Stimulated activated CD8-positive, alpha-beta memory T cell treated with anti-CD3 and anti-CD28 coated beads, Interleukin-4, amount 100 ng/mL, for 24 hours (primary cell): ENCODE measurements at regions not wholly inside any gene's neighbourhood (a gene's known extent, or its start where the extent isn't known, plus 50 kb on each side); places are given as distances from the start of the nearest gene placed in this dataset.
"Not testable (repeated sequence)": the region's sequence is repeated elsewhere in the genome, so short reads cannot be mapped to it uniquely, and the experiment has no call there.

Experiments used
- DNase-seq: peaks from one replicate; pipeline ENCODE4 v3.0.0-alpha.2; 2020; ENCODE audit warnings: low read depth

GRCh38 chr6:4459032-4459431 lies 317.2 kb upstream of the CDYL start:
- no peak for DNase-seq

DNA sequence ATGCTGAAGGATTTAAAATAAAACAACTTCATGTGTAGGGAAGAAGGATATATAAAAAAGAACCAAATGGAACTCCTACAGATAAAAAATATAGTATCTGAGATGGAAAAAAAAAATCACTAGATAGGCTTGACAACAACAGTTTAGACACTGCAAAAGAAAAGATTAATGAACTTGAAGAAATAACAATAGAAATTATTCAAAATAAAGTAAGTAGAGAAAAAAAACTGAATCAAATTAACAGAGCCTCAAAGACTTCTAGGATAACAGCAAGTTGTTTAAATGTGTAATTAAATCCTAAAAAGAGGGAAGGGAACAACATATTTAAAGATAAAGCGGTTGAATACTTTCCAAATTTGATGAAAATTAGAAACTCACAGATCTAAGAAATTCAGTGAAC lies 316.3 kb upstream of the ECI2 start:
- DNase-seq: no peak

DNA sequence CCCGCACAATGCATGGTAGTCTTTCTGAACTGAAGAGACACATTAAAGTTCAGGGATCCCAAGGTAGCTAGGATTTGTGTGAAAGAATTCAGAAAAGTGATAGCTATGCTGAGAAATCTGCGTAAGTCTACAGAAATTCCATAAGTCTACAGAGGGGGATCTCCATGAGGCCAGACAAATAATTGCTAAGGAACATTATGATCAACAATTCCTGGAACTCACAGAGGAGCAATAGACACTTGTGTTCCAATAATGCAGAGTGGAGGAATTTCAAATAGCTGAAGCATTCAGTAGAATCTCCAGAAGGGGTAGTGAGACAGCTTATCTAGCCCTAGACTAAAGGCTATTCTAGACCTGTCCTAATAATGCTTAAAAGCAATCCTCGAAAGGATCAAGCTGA lies 315.7 kb upstream of the ECI2 start:
- no peak for DNase-seq

DNA sequence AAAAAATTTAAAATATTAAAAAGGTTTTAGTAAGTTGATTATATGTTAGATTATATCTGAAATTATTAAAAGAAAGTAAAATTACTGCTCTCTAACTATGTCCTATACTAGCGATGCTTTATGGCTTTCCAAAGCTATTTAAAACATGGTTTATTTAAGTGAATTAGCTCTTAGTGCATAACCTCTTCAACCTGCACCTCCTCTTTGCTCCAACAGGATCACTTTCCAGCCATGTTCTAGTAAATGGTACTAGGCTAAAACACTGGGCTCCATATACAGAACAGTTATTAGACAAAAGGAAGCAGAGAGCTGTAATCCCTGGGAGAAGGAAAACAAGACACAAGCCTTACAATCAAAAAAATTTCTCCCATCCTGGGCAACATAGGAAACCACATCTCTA lies 314.9 kb upstream of the ECI2 start:
- no peak for DNase-seq

DNA sequence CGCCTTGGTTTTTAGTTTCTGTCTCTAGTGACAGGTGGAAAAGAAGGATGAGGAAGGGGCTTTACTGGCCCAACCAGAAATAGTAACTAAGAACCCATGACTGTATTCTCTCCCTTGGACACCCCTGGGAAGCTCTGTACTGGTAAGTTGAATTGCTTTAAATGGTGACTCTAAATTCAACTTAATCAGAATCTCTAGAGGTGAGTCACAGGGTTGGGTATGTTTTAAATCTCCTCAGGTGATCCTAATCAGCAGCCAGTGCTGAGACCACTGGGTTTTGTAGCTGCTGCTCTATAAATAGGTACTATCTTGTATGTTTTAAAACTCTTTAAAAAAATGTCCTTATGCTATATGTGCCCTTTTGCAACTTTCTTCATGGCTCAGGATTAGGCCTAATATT lies 314.0 kb upstream of the ECI2 start:
- DNase-seq: no peak

DNA sequence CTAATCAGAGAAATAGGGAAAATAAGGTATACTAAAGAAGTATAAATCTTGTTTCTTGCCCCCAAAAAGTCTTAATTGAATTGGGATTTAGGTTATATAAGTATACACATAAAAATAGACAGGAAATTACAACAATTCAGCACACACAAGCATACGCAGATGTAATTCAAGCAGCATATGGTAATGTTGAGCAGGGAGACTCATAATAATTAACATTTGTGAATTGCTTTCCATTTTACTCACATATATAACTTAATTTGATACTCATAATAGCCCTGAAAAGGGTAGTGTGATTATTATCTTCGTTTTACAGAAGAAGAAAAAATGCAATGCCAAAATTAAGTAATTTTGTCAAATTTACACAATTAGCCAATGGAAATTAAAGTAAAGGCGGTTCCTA lies 313.5 kb upstream of the ECI2 start:
- DNase-seq: no peak

GRCh38 chr6:4447639-4448330 lies 312.4 kb upstream of the ECI2 start:
- no peak for DNase-seq

- DNase-seq: no peak
These were observed 311.6 kb upstream of the ECI2 start for GRCh38 chr6:4446982-4447381.

DNA sequence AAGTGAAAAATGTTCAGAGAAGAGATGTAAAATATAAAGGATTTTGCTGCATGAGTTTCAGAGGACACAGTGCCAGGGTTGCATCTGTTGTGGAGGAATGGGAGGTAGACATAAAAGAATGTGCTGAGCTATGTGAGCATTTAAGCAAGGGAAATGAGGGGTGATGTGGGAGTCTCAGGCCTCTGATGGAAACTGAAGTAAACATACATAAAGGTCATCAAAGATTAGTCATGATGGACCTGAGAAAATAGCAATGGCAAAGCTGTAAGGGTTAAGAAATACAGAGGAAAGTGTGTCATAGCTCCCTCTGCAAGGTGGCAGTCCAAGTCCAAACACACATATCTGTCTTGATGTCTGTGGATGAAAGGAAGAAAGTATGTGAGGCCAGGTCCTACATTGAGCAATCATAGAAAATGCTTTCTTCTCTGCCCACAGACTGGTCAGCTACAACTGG lies 306.6 kb upstream of the ECI2 start:
- no peak for DNase-seq

- DNase-seq: no peak
These were observed 303.8 kb upstream of the ECI2 start for GRCh38 chr6:4439159-4439558.

GRCh38 chr6:4437342-4437741 lies 302.0 kb upstream of the ECI2 start:
- DNase-seq: no peak

DNA sequence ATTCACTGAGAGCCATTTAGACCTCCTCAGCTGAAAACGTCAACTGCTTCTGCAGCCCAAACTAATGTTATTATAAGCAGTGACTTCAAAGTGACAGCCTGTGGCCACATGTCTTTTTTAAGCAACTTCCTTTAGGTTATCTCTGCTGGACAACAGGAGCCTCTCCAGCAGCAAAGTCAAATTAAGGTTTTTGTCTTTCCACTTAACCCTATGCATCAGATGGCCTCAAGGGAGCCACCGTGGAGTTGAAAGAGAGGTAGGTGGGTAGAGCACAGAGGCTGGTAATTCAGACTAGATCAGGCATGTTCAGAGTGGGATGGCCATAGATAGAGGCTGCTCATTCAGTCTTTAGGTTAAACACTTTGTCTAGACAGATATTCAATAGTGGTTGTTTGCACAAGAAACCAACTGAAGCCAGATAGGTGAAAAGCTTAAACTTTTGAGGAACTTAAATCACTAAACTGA lies 300.6 kb upstream of the ECI2 start:
- DNase-seq: no peak

DNA sequence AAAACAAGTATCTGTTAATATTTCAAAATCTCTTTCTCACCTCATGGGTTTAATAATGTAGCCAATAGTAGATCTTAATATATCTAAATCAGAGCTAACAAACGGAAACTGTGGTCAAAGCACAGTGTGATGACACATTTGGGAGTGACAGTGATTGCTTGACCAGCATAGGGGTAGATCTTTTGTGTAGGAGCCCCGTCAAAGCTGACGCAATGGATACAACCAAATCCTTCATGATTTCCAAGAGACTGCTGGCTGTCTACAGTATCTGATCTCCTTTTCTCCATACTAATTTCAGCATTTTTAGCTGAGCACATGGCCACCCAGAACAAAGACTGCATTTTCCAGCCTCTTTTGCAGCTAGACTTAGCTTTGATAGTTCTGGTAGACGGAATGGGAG lies 299.3 kb upstream of the ECI2 start:
- DNase-seq: no peak

GRCh38 chr6:4433199-4433598 lies 297.8 kb upstream of the ECI2 start:
- DNase-seq: no peak

DNA sequence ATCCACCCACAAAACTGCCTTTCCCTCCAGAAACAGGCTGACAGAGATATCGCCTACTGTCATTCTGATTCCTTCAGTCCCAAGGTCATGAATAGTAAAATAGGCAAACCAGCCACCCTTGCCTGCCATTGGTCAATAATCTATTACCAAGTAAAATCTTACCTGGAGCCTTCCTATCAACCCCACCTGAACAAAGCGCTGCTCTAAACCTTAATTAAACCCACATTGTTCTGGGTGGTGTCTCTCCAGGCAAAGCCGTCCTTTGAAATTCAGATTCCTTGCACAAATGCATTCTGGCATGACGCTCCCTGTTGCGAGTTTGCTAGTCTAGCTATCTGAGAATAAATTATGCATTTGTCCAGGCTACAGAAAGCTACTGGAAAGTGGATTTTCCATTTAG lies 291.6 kb upstream of the ECI2 start:
- no peak for DNase-seq

- DNase-seq: no peak
These were observed 286.5 kb upstream of the ECI2 start for GRCh38 chr6:4421837-4422236.

DNA sequence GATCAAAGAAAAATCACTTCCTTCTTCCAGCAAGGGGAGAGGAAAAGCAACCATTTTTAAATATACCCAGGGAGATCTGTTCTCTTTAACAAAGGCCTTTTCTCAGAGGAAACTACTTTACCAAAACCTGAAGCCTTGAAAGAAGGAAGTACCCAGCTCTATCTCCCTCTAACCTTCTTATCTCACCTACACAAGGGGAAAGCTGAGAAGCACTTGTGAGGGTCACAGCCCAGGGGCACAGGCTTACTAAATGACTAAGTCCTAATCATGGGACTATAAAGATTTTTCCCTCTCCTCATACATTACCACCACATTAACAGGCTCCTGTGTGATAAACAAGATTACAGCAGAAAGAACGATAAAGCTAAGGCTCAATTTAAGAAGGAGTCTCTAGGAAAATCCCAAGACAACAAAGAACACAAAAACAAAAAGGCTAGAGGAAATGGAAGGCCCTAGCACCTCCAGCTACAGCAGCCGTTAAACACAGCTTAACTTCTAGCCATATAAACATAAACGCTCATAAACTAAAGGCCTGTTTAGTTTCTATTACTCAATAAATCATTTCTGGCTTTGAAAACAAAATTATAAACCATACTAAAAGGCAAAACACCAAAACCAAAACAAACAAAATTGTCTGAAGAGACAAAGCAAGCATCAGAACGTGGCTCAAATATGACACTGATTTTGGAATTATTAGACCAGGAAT lies 284.9 kb upstream of the ECI2 start:
- DNase-seq: no peak

DNA sequence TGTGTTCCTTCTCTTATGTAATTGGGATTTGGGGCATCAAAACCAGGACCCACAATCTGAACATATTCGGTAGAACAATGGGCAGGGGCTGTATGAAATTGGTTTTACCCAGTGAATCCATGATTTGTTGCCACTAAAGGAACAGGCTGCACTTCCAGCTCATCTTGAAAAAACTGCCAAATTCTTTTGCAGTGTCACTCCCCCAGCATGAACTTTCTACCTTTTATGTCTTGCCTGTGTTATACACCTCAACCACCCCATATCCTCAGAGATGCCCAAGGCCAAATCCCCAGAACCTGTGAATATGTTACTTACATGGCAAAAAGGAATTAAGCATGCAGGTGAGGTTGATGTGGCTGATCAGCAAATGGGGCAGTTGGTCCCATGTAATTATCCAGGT lies 280.2 kb upstream of the ECI2 start:
- no peak for DNase-seq

DNA sequence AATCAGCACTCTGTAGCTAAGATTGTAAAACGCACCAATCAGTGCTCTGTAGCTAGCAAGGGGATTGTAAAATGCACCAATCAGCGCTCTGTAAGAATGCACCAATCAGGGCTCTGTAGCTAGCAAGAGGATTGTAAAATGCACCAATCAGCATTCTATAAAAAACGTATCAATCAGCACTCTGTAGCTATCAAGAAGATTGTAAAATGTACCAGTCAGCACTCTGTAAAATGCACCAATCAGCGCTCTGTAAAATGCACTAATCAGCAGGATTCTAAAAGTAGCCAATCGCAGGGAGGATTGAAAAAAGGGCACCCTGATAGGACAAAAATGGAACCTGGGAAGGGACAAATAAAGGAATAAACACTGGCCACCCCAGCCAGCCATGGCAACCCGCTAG lies 278.7 kb upstream of the ECI2 start:
- DNase-seq: not testable (repeated sequence)

DNA sequence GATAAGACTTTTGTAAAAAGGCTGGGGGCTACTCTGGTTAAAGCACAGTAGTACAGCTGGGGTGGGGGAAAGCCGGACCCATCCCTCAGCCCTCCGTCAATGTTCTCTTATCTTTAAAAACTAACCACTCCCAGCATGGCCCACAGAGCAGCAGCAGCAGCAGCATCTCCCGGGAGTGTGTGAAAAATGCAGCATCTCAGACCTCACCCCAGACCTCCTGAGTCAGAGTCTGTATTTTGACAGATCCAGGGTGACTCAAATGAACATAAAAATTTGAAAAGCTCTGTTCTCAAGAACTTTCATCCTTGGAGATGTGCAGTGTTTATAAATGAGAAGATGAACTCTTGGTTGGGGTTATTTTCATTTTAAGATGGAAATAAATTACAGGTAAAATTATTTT lies 277.7 kb upstream of the ECI2 start:
- DNase-seq: no peak

DNA sequence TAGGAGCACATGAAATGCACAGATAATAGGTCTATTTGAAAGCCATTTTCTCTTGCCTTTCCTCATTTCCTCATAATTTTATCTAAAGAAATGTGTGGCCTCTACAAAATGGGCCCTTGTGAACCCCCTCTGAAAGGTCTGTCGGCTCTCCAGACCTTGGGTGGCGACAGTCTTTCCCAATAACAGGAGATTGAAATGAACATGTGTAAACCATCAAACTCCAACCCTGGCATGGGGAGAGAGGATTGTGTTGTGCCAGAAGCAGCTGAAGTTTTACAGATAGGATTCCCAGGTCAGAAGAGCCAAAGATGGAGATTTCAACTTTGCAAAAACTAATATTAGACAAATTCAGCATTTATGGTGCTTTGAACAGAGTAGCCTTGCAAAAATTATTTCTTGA lies 277.1 kb upstream of the ECI2 start:
- DNase-seq: no peak

DNA sequence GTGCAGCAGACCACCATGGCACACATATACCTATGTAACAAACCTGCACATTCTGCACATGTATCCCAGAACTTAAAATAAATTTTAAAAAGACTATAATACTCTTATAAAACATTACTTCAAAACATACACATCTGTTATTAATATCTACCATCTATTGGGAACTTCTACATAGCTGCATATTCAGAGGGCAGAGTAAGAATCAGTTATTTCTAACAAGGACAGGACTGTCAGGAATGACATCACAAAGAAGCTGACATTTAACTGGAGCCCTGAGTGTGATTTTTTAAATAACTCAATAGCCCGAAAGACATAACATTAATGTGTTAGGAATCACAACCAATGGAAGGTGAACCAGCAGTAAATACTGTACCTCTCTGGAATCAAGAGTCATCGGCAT lies 276.7 kb upstream of the ECI2 start:
- no peak for DNase-seq

DNA sequence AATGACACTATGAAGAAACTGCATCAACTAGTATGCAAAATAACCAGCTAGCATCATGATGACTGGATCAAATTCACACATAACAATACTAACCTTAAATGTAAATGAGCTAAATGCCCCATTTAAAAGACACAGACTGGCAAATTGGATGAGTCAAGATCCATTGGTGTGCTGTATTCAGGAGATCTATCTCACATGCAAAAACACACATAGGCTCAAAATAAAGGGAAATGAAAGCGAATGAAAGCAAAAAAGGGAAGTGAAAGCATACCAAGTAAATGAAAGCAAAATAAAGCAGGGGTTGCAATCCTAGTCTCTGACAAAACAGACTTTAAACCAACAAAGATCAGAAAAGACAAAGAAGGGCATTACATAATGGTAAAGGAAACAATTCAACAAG lies 272.3 kb upstream of the ECI2 start:
- DNase-seq: not testable (repeated sequence)
